PC-3 (cell line): ENCODE measurements at regions not wholly inside any gene's neighbourhood (a gene's known extent, or its start where the extent isn't known, plus 50 kb on each side); places are given as distances from the start of the nearest gene placed in this dataset.

ENCODE experiments used
- ATAC-seq: fragments of 200-7000 bp; cut with Tn5 transposase; 2 replicates; pipeline ENCODE4 v1.9.1; 2020; ENCODE audit warnings: mild to moderate bottlenecking, moderate library complexity
- BruUV-seq: library from RNA; stranded (reverse); fragments of 400-500 nt; replicated peaks from 2 replicates; lab custom pipeline; 2021; lab: Mats Ljungman, UMichigan
- CTCF ChIA-PET: fragments of 300-600 bp; sonication (Branson Sonifier 250); formaldehyde crosslinking; loops from one replicate; lab custom pipeline; 2022; ENCODE audit warnings: antibody characterized with exemption; lab: Charles Lee
- POLR2A ChIA-PET: fragments of 300-600 bp; sonication (Branson Sonifier 250); formaldehyde crosslinking; loops from one replicate; lab custom pipeline; 2022; ENCODE audit warnings: antibody characterized with exemption; ENCODE audit not compliant: unreplicated experiment; lab: Charles Lee
- DNase-seq: peaks from one replicate; pipeline ENCODE4 v3.0.0-alpha.2; 2015
- H2AFZ ChIP-seq: fragments of 300-600 bp; sonication (generic); 2 replicates; pipeline ENCODE4 v1.6.0; 2016; ENCODE audit warnings: antibody characterized with exemption, low read length
- H3F3A ChIP-seq: fragments of 300-600 bp; sonication (generic); one replicate; pipeline ENCODE4 v1.6.0; 2017; ENCODE audit warnings: antibody characterized with exemption, low read length, control low read depth, mild to moderate bottlenecking; ENCODE audit not compliant: unreplicated experiment
- H3K27ac ChIP-seq: fragments of 300-600 bp; sonication (generic); 2 replicates; pipeline ENCODE4 v1.5.1; 2016; ENCODE audit warnings: mild to moderate bottlenecking, low read length
- H3K27me3 ChIP-seq: fragments of 300-600 bp; sonication (generic); 2 replicates; pipeline ENCODE4 v1.6.1; 2016; ENCODE audit warnings: low read length, mixed read lengths
- H3K36me3 ChIP-seq: fragments of 300-600 bp; sonication (generic); 2 replicates; pipeline ENCODE4 v1.6.1; 2016; ENCODE audit warnings: low read depth, mixed run types, low read length, mixed read lengths
- H3K4me1 ChIP-seq: fragments of 300-600 bp; sonication (generic); 2 replicates; pipeline ENCODE4 v1.5.1; 2016; ENCODE audit warnings: low read length; ENCODE audit not compliant: insufficient read depth
- H3K4me2 ChIP-seq: fragments of 300-600 bp; sonication (generic); 2 replicates; pipeline ENCODE4 v1.6.0; 2016; ENCODE audit warnings: low read length
- H3K4me3 ChIP-seq: fragments of 300-600 bp; sonication (generic); 2 replicates; pipeline ENCODE4 v1.5.1; 2016; ENCODE audit warnings: mild to moderate bottlenecking, low read length, mixed read lengths
- H3K79me2 ChIP-seq: fragments of 300-600 bp; sonication (generic); 2 replicates; pipeline ENCODE4 v1.6.1; 2017; ENCODE audit warnings: low read length, mixed read lengths
- H3K9ac ChIP-seq: fragments of 300-600 bp; sonication (generic); 2 replicates; pipeline ENCODE4 v1.6.0; 2016; ENCODE audit warnings: mild to moderate bottlenecking, low read length
- H3K9me2 ChIP-seq: fragments of 300-600 bp; sonication (generic); replicated peaks from 2 replicates; pipeline ENCODE4 v1.6.1; 2016; ENCODE audit warnings: mixed run types, low read length, mixed read lengths
- H3K9me3 ChIP-seq: fragments of 300-600 bp; sonication (generic); 2 replicates; pipeline ENCODE4 v1.6.1; 2016; ENCODE audit warnings: low read length, mixed read lengths
- H4K20me1 ChIP-seq: fragments of 300-600 bp; sonication (generic); 2 replicates; pipeline ENCODE4 v1.6.1; 2016; ENCODE audit warnings: low read length, mixed read lengths
- CTCF ChIP-seq: fragments of 300-600 bp; sonication (generic); conservative IDR thresholded peaks from 2 replicates; pipeline ENCODE4 v1.5.1; 2017; ENCODE audit warnings: antibody characterized with exemption, low read depth, mild to moderate bottlenecking, low read length
- EZH2 ChIP-seq: fragments of 300-600 bp; sonication (generic); IDR thresholded peaks from one replicate; pipeline ENCODE4 v1.6.1; 2017; ENCODE audit warnings: antibody characterized with exemption, mild to moderate bottlenecking, low read length; ENCODE audit not compliant: unreplicated experiment
- EZH2phosphoT487 ChIP-seq: fragments of 300-600 bp; sonication (generic); IDR thresholded peaks from 2 replicates; pipeline ENCODE4 v1.6.1; 2018; ENCODE audit warnings: mild to moderate bottlenecking, antibody characterized with exemption, low read length, borderline replicate concordance
- intact Hi-C: fragments of 100-400 bp; cut with micrococcal nuclease; formaldehyde crosslinking; loops from 2 replicates; pipeline ENCODE4 v1.9.0; 2023

GRCh38 chr16:75803753-75804152, 77.5 kb upstream of the CPHXL start:
- Histone ChIP-seq H3K79me2 (no peaks in the 10 kb centered on the region), H4K20me1 (no peaks in the 10 kb centered on the region), H3K36me3 (no peaks in the 10 kb centered on the region; the same call in 1 of the 2 replicates), H3K27me3 (peaks cover 27% of the 10 kb centered on the region), H3K27ac (no peak overlapping the region), H3K9me2 (no peaks in the 10 kb centered on the region), H3F3A (no peaks in the 10 kb centered on the region), H3K4me3 (no peak overlapping the region), H3K4me1 (no peaks in the 10 kb centered on the region), H3K9me3 (no peaks in the 10 kb centered on the region), H3K4me2 (no peak overlapping the region), H3K9ac (no peak overlapping the region), H2AFZ (no peak overlapping the region)
- intact Hi-C loops, result loop anchor here (5.0 to 10.0 kb wide), 2 partner anchors 1081 to 1369 kb away; no protein-coding TSS in a partner anchor
- ChIA-PET POLR2A (no interaction called here), CTCF (no interaction called here)
- DNase-seq, result no peak
- no peak for ATAC-seq
- BruUV-seq, result no TSS peak
- no peak for TF ChIP-seq EZH2phosphoT487
- TF ChIP-seq CTCF, result no peak
- TF ChIP-seq EZH2, result no peak

GRCh38 chr16:75804368-75804767, 78.1 kb upstream of the CPHXL start:
- Histone ChIP-seq H3K27ac (no peak overlapping the region), H3K27me3 (peaks cover 29% of the 10 kb centered on the region), H3K9ac (no peak overlapping the region), H4K20me1 (no peaks in the 10 kb centered on the region), H3K4me1 (no peaks in the 10 kb centered on the region), H3K9me2 (no peaks in the 10 kb centered on the region), H3K79me2 (no peaks in the 10 kb centered on the region), H3K9me3 (no peaks in the 10 kb centered on the region), H3F3A (no peaks in the 10 kb centered on the region), H2AFZ (no peak overlapping the region), H3K4me3 (no peak overlapping the region), H3K4me2 (no peak overlapping the region), H3K36me3 (no peaks in the 10 kb centered on the region; the same call in 1 of the 2 replicates)
- intact Hi-C loops, result loop anchor here (5.0 to 10.0 kb wide), 2 partner anchors 1080 to 1368 kb away; no protein-coding TSS in a partner anchor
- ChIA-PET CTCF (no interaction called here), POLR2A (no interaction called here)
- no peak for TF ChIP-seq EZH2phosphoT487
- no peak for TF ChIP-seq EZH2
- TF ChIP-seq CTCF, result no peak
- no peak for ATAC-seq
- BruUV-seq, result no TSS peak
- no peak for DNase-seq

- ATAC-seq (no peak), DNase-seq (no peak)
- no peaks in the 10 kb centered on the region for H3F3A ChIP-seq
- BruUV-seq, result no TSS peak
- no peak overlapping the region for H3K9ac ChIP-seq
- ChIA-PET CTCF (no interaction called here), POLR2A (no interaction called here)
- no peaks in the 10 kb centered on the region for H3K9me3 ChIP-seq
- no peak overlapping the region for H3K4me3 ChIP-seq
- H4K20me1 ChIP-seq, result no peaks in the 10 kb centered on the region
- H3K36me3 ChIP-seq, result no peaks in the 10 kb centered on the region; the same call in 1 of the 2 replicates
- H3K9me2 ChIP-seq, result no peaks in the 10 kb centered on the region
- no peak overlapping the region for H3K4me2 ChIP-seq
- H3K27ac ChIP-seq, result no peak overlapping the region
- H3K79me2 ChIP-seq, result no peaks in the 10 kb centered on the region
- intact Hi-C loops, result loop anchor here (10.0 kb wide), 1 partner anchor 1079 kb away; no protein-coding TSS in a partner anchor
- H2AFZ ChIP-seq, result no peak overlapping the region
- peaks cover 44% of the 10 kb centered on the region for H3K27me3 ChIP-seq
- no peaks in the 10 kb centered on the region for H3K4me1 ChIP-seq
- TF ChIP-seq EZH2phosphoT487 (no peak), EZH2 (no peak), CTCF (no peak)
Observed at GRCh38 chr16:75805946-75806345, 79.7 kb upstream of the CPHXL start.
